ENCODE measurements at regions not wholly inside any gene's neighbourhood (a gene's known extent, or its start where the extent isn't known, plus 50 kb on each side); places are given as distances from the start of the nearest gene placed in this dataset.

- H3K56ac ChIP-seq (ENCODE audit: insufficient read length, low read depth, low read length): no peak overlapping the region
- H3K14ac ChIP-seq (ENCODE audit: insufficient read depth, low read length): no peak overlapping the region
- no peak overlapping the region for H4K8ac ChIP-seq (replicated peaks; ENCODE audit: insufficient read length, low read depth, low read length)
- no peak overlapping the region for H3K4me2 ChIP-seq (ENCODE audit: insufficient read depth, insufficient read length, low read length)
- DNase-seq: no peak
- no peak overlapping the region for H2BK120ac ChIP-seq (ENCODE audit: low read depth, low read length, poor library complexity, severe bottlenecking)
- no peaks in the 10 kb centered on the region for H3K79me2 ChIP-seq (ENCODE audit: insufficient read depth, low read length)
- no peaks in the 10 kb centered on the region for H3K27me3 ChIP-seq (ENCODE audit: insufficient read depth, low read length)
- no peak for TF ChIP-seq CTCF (conservative IDR thresholded peaks at IDR 0.05)
- no CpG with 5 or more reads among the region's 17 CpGs for WGBS (ENCODE audit: extremely low coverage, insufficient read length, low lambda C conversion rate)
- H4K91ac ChIP-seq (ENCODE audit: insufficient read length, low read depth, low read length): no peak overlapping the region
- H3K4me1 ChIP-seq (ENCODE audit: insufficient read depth, low read length): no peaks in the 10 kb centered on the region
- H3K9me3 Mint-ChIP-seq: peaks cover 5 to 12% of the 10 kb centered on the region in 2 experiments
- H3K27me3 Mint-ChIP-seq (ENCODE audit: low read depth): no peaks in the 10 kb centered on the region
- no peak overlapping the region for H2BK20ac ChIP-seq (ENCODE audit: low read depth, low read length, poor library complexity, severe bottlenecking)
- H2AFZ ChIP-seq (ENCODE audit: low read length): no peak overlapping the region
- H3K9me3 ChIP-seq (ENCODE audit: control insufficient read depth, low read depth, low read length): no peaks in the 10 kb centered on the region
- H3K23ac ChIP-seq (ENCODE audit: insufficient read length, low read depth, low read length): no peak overlapping the region
- H3K27ac Mint-ChIP-seq: no peak overlapping the region
- H3K9ac ChIP-seq (ENCODE audit: extremely low read depth, insufficient read length, low read length): no peak overlapping the region
- H4K20me1 ChIP-seq (ENCODE audit: control insufficient read depth, insufficient read depth, insufficient read length): no peaks in the 10 kb centered on the region
- H3K23me2 ChIP-seq (ENCODE audit: insufficient read length, low read depth, low read length, poor library complexity, severe bottlenecking): no peaks in the 10 kb centered on the region
- no peaks in the 10 kb centered on the region for H3K79me1 ChIP-seq (ENCODE audit: insufficient read depth, low read depth, low read length, poor library complexity, severe bottlenecking)
- H3K27ac ChIP-seq (ENCODE audit: insufficient read length, low read depth, low read length): no peak overlapping the region
- no peak overlapping the region for H3K4me3 Mint-ChIP-seq
- H3K4me1 Mint-ChIP-seq: peaks cover 0 to 2% of the 10 kb centered on the region in 2 experiments; a peak in 1 of 4 replicates
- no peak overlapping the region for H3K18ac ChIP-seq (ENCODE audit: insufficient read length, low read depth, low read length)
- H4K5ac ChIP-seq (ENCODE audit: insufficient read length, low read depth, low read length): no peak overlapping the region
- no peak overlapping the region for H2BK15ac ChIP-seq (ENCODE audit: low read depth, low read length)
- H2AK5ac ChIP-seq (ENCODE audit: insufficient read length, low read length): no peak overlapping the region
- H2BK12ac ChIP-seq (ENCODE audit: insufficient read length, low read depth, low read length): no peak overlapping the region
- no peak overlapping the region for H2BK5ac ChIP-seq (ENCODE audit: insufficient read length, low read length)
- H3T11ph ChIP-seq (ENCODE audit: low read length): no peak overlapping the region
- H3K36me3 Mint-ChIP-seq (ENCODE audit: insufficient read depth in 1 of 3, low read depth in 3 of 3): peaks cover 0 to 8% (median 5%) of the 10 kb centered on the region in 3 experiments; a peak in 4 of 7 replicates
- H3K4ac ChIP-seq (ENCODE audit: low read depth, low read length): no peak overlapping the region
Measured at GRCh38 chr6:164928057-164928727, 381.2 kb downstream of the C6orf118 start.

Data from H9 (cell line).